ENCODE measurements at regions not wholly inside any gene's neighbourhood (a gene's known extent, or its start where the extent isn't known, plus 50 kb on each side); places are given as distances from the start of the nearest gene placed in this dataset.

DNA sequence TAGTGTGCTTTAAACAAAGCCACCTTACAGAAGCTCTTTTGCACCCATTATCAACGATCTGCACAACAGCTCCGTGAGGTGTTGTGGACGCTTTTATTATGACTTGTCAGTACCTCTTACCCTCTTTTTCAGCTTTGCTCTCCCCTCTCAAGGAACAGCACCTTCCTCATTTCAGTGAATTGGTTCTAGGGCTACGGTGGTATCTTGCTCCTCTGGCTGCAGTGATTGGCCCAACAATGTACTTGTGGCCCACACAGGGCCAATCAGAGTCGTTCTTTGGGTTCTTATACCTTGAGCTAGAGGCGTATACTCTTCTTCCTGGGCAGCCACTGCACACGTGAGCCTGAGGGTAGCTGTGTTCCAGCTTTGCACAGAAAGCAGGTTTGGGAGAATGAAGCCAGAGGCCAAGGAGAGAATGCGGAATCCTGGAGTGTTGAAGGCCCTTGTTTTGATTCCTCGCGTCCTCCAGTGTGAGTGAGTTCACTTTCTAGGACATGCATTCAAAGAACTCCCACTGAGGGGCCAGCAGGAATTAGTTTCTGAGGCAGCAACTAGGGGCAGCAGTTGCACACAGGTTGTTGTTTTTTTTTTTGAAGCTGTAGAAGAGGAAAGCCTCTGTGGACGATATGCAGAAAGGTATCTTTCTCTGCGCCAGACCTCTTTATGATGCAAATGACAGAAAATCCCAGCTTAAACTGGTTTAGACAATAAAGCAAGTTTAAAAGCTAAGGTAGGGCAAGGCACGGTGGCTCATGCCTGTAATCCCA lies 49.8 kb upstream of the PDZD8 start:
- DNase-seq, result no peak

All from activated CD4-positive, alpha-beta T cell treated with anti-CD3 and anti-CD28 coated beads, Interleukin-2, Interleukin-6, amounts not matched to agents 100 ng/mL and 50 ng/mL, durations not matched to agents 16 hours and 8 hours (primary cell).